Endothelial cell of umbilical vein (primary cell): ENCODE measurements at regions not wholly inside any gene's neighbourhood (a gene's known extent, or its start where the extent isn't known, plus 50 kb on each side); places are given as distances from the start of the nearest gene placed in this dataset.

ENCODE experiments used
- BruUV-seq: library from RNA; stranded (reverse); fragments of 400-500 nt; replicated peaks from 2 replicates; lab custom pipeline; 2021; lab: Mats Ljungman, UMichigan
- CTCF ChIA-PET: fragments of 300-600, 350-600 bp; sonication (Branson Sonifier 250); formaldehyde crosslinking; loops from one replicate; lab custom pipeline; 2021; ENCODE audit warnings: antibody characterized with exemption, inconsistent platforms; lab: Charles Lee
- POLR2A ChIA-PET: fragments of 300-600, 350-600 bp; sonication (Branson Sonifier 250); formaldehyde crosslinking; loops from one replicate; lab custom pipeline; 2021; ENCODE audit warnings: antibody characterized with exemption, inconsistent platforms; lab: Charles Lee
- DNase-seq: peaks from one replicate; pipeline ENCODE4 v3.0.0-alpha.2; 2011; ENCODE audit warnings: low read depth, low spot score
- FAIRE-seq: peaks from 2 replicates; lab custom pipeline; 2011; peaks lifted over from hg19 to GRCh38; lab: Jason Lieb, UNC
- H2AFZ ChIP-seq: 2 replicates; pipeline ENCODE4 v1.6.0; 2012; ENCODE audit warnings: low read depth, low read length, control low read depth, inconsistent platforms
- H3K27ac ChIP-seq: 2 replicates; pipeline ENCODE4 v1.5.1; 2011; ENCODE audit warnings: low read depth, mild to moderate bottlenecking, control low read depth, low read length, moderate library complexity; ENCODE audit not compliant: insufficient read depth
- H3K27me3 ChIP-seq, 2 experiments: 2 replicates each; pipeline versions ENCODE4 v1.6.0 to v1.6.1; 2011; ENCODE audit warnings: low read length in 2 of 2, mixed read lengths in 1 of 2; ENCODE audit not compliant: control insufficient read depth in 2 of 2, insufficient read depth in 2 of 2
- H3K36me3 ChIP-seq, 2 experiments: 2 replicates in 1 of 2; 3 replicates in 1 of 2; pipeline ENCODE4 v1.5.1; 2011; ENCODE audit warnings: low read length in 2 of 2, mild to moderate bottlenecking in 1 of 2, moderate library complexity in 1 of 2; ENCODE audit not compliant: control insufficient read depth in 2 of 2, insufficient read depth in 2 of 2; ENCODE audit errors: extremely low read depth in 1 of 2
- H3K4me1 ChIP-seq: 3 replicates; pipeline ENCODE4 v1.5.1; 2011; ENCODE audit warnings: mild to moderate bottlenecking, low read length; ENCODE audit not compliant: control insufficient read depth, insufficient read depth; ENCODE audit errors: extremely low read depth
- H3K4me2 ChIP-seq: 2 replicates; pipeline ENCODE4 v1.6.1; 2011; ENCODE audit warnings: low read length, control low read depth, mixed read lengths; ENCODE audit not compliant: insufficient read depth
- H3K4me3 ChIP-seq, 3 experiments: fragments of 200-600 bp in 1 of 3; sonication (generic), shearing (Covaris generic) in 1 of 3; replicated peaks in 1 of 3; 2 replicates each; pipeline ENCODE4 v1.5.1; 2011 to 2016; ENCODE audit warnings: control low read depth in 3 of 3, low read length in 3 of 3, mild to moderate bottlenecking in 2 of 3, inconsistent platforms in 1 of 3, low read depth in 1 of 3, moderate library complexity in 1 of 3; ENCODE audit not compliant: insufficient read depth in 1 of 3
- H3K79me2 ChIP-seq: 2 replicates; pipeline ENCODE4 v1.6.0; 2012; ENCODE audit warnings: low read length, inconsistent platforms; ENCODE audit not compliant: control insufficient read depth, insufficient read depth
- H3K9ac ChIP-seq: replicated peaks from 2 replicates; pipeline ENCODE3; 2011; ENCODE audit warnings: low read length, control low read depth; ENCODE audit not compliant: insufficient read depth; ENCODE audit errors: extremely low read depth
- H3K9me1 ChIP-seq: replicated peaks from 3 replicates; pipeline ENCODE4 v1.6.0; 2011; ENCODE audit warnings: mild to moderate bottlenecking, low read length; ENCODE audit not compliant: control insufficient read depth, insufficient read depth; ENCODE audit errors: extremely low read depth
- H3K9me3 ChIP-seq: replicated peaks from 2 replicates; pipeline ENCODE4 v1.5.1; 2012; ENCODE audit warnings: low read length, inconsistent platforms; ENCODE audit not compliant: control insufficient read depth, insufficient read depth
- H4K20me1 ChIP-seq: replicated peaks from 2 replicates; pipeline ENCODE3; 2011; ENCODE audit warnings: mild to moderate bottlenecking, low read length; ENCODE audit not compliant: control insufficient read depth, insufficient read depth; ENCODE audit errors: extremely low read depth
- CTCF ChIP-seq, 2 donors: IDR thresholded peaks; 1 replicate in 1 of 2; 2 replicates in 1 of 2; pipeline ENCODE4 v1.5.1; 2011; ENCODE audit warnings: low read length in 2 of 2, mild to moderate bottlenecking in 2 of 2, moderate library complexity in 2 of 2, control low read depth in 1 of 2, inconsistent platforms in 1 of 2, low read depth in 1 of 2; ENCODE audit not compliant: insufficient read depth in 1 of 2; ENCODE audit errors: extremely low read depth in 1 of 2
- EZH2 ChIP-seq: IDR thresholded peaks from 2 replicates; pipeline ENCODE4 v1.6.1; 2012; ENCODE audit warnings: borderline replicate concordance, low read depth, mild to moderate bottlenecking, moderate library complexity, low read length, inconsistent platforms; ENCODE audit not compliant: severe bottlenecking
- FOS ChIP-seq: IDR thresholded peaks from 2 replicates; pipeline ENCODE4 v1.6.1; 2011; ENCODE audit warnings: mild to moderate bottlenecking, low read length, moderate library complexity, borderline replicate concordance; ENCODE audit not compliant: insufficient read depth
- JUN ChIP-seq: IDR thresholded peaks from 2 replicates; pipeline ENCODE4 v1.6.1; 2011; ENCODE audit warnings: borderline replicate concordance, low read depth; ENCODE audit not compliant: insufficient read length, insufficient read depth
- MYC ChIP-seq: IDR thresholded peaks from one replicate; pipeline ENCODE4 v1.6.1; 2011; ENCODE audit warnings: mild to moderate bottlenecking, low read depth, low read length
- POLR2A ChIP-seq: IDR thresholded peaks from 2 replicates; pipeline ENCODE4 v1.6.1; 2012; ENCODE audit warnings: low read depth, mild to moderate bottlenecking, control low read depth, low read length
- POLR2AphosphoS5 ChIP-seq: IDR thresholded peaks from 2 replicates; pipeline ENCODE4 v1.6.1; 2012; ENCODE audit warnings: low read depth, mild to moderate bottlenecking, control low read depth, low read length, moderate library complexity; ENCODE audit not compliant: insufficient read depth
- dilution Hi-C: fragments of 300-500 bp; cut with MboI; formaldehyde crosslinking; loops from one replicate; pipeline ENCODE4 v1.15.0; 2019; ENCODE audit warnings: low sequenced_read_pairs; ENCODE audit not compliant: extremely low pct_ligation_motif_present
- intact Hi-C: fragments of 100-400 bp; cut with micrococcal nuclease; formaldehyde crosslinking; loops from one replicate; pipeline ENCODE4 v1.10.0; 2022

- H3K4me3 ChIP-seq, result no peak overlapping the region
- POLR2A ChIA-PET, result no interaction called here
- dilution Hi-C loops, result no loop called here
- no peak for TF ChIP-seq FOS
- TF ChIP-seq JUN, result no peak
- no peak for TF ChIP-seq POLR2AphosphoS5
- no peak for TF ChIP-seq POLR2A
- TF ChIP-seq MYC, result no peak
- TF ChIP-seq EZH2, result no peak
- no peak overlapping the region for H2AFZ ChIP-seq
- CTCF ChIA-PET, result no interaction called here
- no peak overlapping the region for H3K9ac ChIP-seq
- DNase-seq (no peak), FAIRE-seq (no peak)
- H3K79me2 ChIP-seq, result no peaks in the 10 kb centered on the region
- no peaks in the 10 kb centered on the region for H3K4me1 ChIP-seq
- no peak overlapping the region for H3K4me2 ChIP-seq
- no peaks in the 10 kb centered on the region for H3K9me3 ChIP-seq
- H3K36me3 ChIP-seq, result no peaks in the 10 kb centered on the region
- BruUV-seq, result no TSS peak
- intact Hi-C loops, result no loop called here
- H3K9me1 ChIP-seq, result no peaks in the 10 kb centered on the region
- H4K20me1 ChIP-seq, result no peaks in the 10 kb centered on the region
- H3K27me3 ChIP-seq, result no peaks in the 10 kb centered on the region
- H3K27ac ChIP-seq, result no peak overlapping the region
These were observed 268.4 kb upstream of the ROBO1 start for GRCh38 chr3:80036176-80036575.

GRCh38 chr3:80035021-80035420, 267.2 kb upstream of the ROBO1 start:
- H3K79me2 ChIP-seq, result no peaks in the 10 kb centered on the region
- H3K9me1 ChIP-seq, result no peaks in the 10 kb centered on the region
- dilution Hi-C loops, result no loop called here
- no peak overlapping the region for H3K9ac ChIP-seq
- DNase-seq (no peak), FAIRE-seq (no peak)
- H3K4me2 ChIP-seq, result no peak overlapping the region
- ChIA-PET CTCF (no interaction called here), POLR2A (no interaction called here)
- no peak overlapping the region for H3K27ac ChIP-seq
- no peak for TF ChIP-seq POLR2AphosphoS5
- no peak for TF ChIP-seq FOS
- no peak for TF ChIP-seq JUN
- TF ChIP-seq CTCF (IDR thresholded peaks at IDR 0.05; ENCODE audit: extremely low read depth in 1 of 2, insufficient read depth in 1 of 2, low read depth in 1 of 2, low read length in 2 of 2), result no peak
- H3K9me3 ChIP-seq, result no peaks in the 10 kb centered on the region
- H3K36me3 ChIP-seq, result no peaks in the 10 kb centered on the region
- no peaks in the 10 kb centered on the region for H3K4me1 ChIP-seq
- BruUV-seq, result no TSS peak
- no peaks in the 10 kb centered on the region for H4K20me1 ChIP-seq
- no peaks in the 10 kb centered on the region for H3K27me3 ChIP-seq
- intact Hi-C loops, result no loop called here
- H2AFZ ChIP-seq, result no peak overlapping the region
- no peak overlapping the region for H3K4me3 ChIP-seq
